Transverse colon (tissue), 4 donors: ENCODE measurements at regions not wholly inside any gene's neighbourhood (a gene's known extent, or its start where the extent isn't known, plus 50 kb on each side); places are given as distances from the start of the nearest gene placed in this dataset.

Experiments
- CTCF ChIP-seq, 5 experiments: fragments of 200-600 bp in 3 of 5; fragments of 450-650 bp in 2 of 5; sonication (generic) in 3 of 5; IDR thresholded peaks; 1 replicate in 2 of 5; 2 replicates in 3 of 5; pipeline ENCODE4 v1.5.1; 2016 to 2017; ENCODE audit warnings: antibody characterized with exemption in 5 of 5, inconsistent platforms in 3 of 5, mild to moderate bottlenecking in 2 of 5, moderate library complexity in 1 of 5
- EP300 ChIP-seq: sonication (generic); formaldehyde crosslinking; IDR thresholded peaks from one replicate; pipeline ENCODE4 v1.6.1; 2017; ENCODE audit warnings: antibody characterized with exemption, low read depth
- POLR2A ChIP-seq: fragments of 450-650 bp; IDR thresholded peaks from one replicate; pipeline ENCODE4 v1.6.1; 2016; ENCODE audit warnings: antibody characterized with exemption, mild to moderate bottlenecking, moderate library complexity
- POLR2AphosphoS5 ChIP-seq, 3 donors: sonication (generic); formaldehyde crosslinking; IDR thresholded peaks; one replicate each; pipeline ENCODE4 v1.6.1; 2016; ENCODE audit warnings: antibody characterized with exemption in 3 of 3

- TF ChIP-seq POLR2AphosphoS5 (IDR thresholded peaks at IDR 0.05) (no peak), EP300 (no peak), CTCF (IDR thresholded peaks at IDR 0.05) (no peak), POLR2A (no peak)
Observed at GRCh38 chr2:198297350-198297749, 493.0 kb downstream of the PLCL1 start.
